H9 (cell line): ENCODE measurements at regions not wholly inside any gene's neighbourhood (a gene's known extent, or its start where the extent isn't known, plus 50 kb on each side); places are given as distances from the start of the nearest gene placed in this dataset.

Source experiments
- DNase-seq: peaks from one replicate; pipeline ENCODE4 v3.0.0-alpha.2; 2017
- H2AFZ ChIP-seq: one replicate; pipeline ENCODE4 v1.6.1; 2013; ENCODE audit warnings: mild to moderate bottlenecking, low read length, control low read depth, moderate library complexity
- H2AK5ac ChIP-seq: 2 replicates; pipeline ENCODE4 v1.6.1; 2013; ENCODE audit warnings: low read length, control low read depth, mixed read lengths; ENCODE audit not compliant: insufficient read length
- H2BK120ac ChIP-seq: one replicate; pipeline ENCODE4 v1.6.1; 2013; ENCODE audit warnings: low read depth, mild to moderate bottlenecking, low read length, control low read depth, inconsistent platforms; ENCODE audit not compliant: poor library complexity, severe bottlenecking
- H2BK12ac ChIP-seq: 2 replicates; pipeline ENCODE4 v1.6.1; 2013; ENCODE audit warnings: low read length, control low read depth, mixed read lengths, low read depth; ENCODE audit not compliant: insufficient read length
- H2BK15ac ChIP-seq: 2 replicates; pipeline ENCODE4 v1.6.1; 2013; ENCODE audit warnings: low read depth, low read length, control low read depth
- H2BK20ac ChIP-seq: one replicate; pipeline ENCODE4 v1.6.1; 2013; ENCODE audit warnings: low read depth, mild to moderate bottlenecking, low read length, control low read depth, inconsistent platforms; ENCODE audit not compliant: poor library complexity, severe bottlenecking
- H2BK5ac ChIP-seq: 2 replicates; pipeline ENCODE4 v1.6.1; 2013; ENCODE audit warnings: low read length, control low read depth, mixed read lengths; ENCODE audit not compliant: insufficient read length
- H3K14ac ChIP-seq: 2 replicates; pipeline ENCODE4 v1.6.1; 2013; ENCODE audit warnings: low read length, control low read depth; ENCODE audit not compliant: insufficient read depth
- H3K18ac ChIP-seq: 2 replicates; pipeline ENCODE4 v1.6.1; 2013; ENCODE audit warnings: low read depth, mild to moderate bottlenecking, mixed read lengths, low read length, control low read depth; ENCODE audit not compliant: insufficient read length
- H3K23ac ChIP-seq: 2 replicates; pipeline ENCODE4 v1.6.1; 2013; ENCODE audit warnings: low read length, control low read depth, mixed read lengths, low read depth; ENCODE audit not compliant: insufficient read length
- H3K23me2 ChIP-seq: 2 replicates; pipeline ENCODE4 v1.6.1; 2013; ENCODE audit warnings: low read depth, mild to moderate bottlenecking, mixed read lengths, low read length, control low read depth; ENCODE audit not compliant: insufficient read length, poor library complexity, severe bottlenecking
- H3K27ac ChIP-seq: 2 replicates; pipeline ENCODE4 v1.5.1; 2013; ENCODE audit warnings: low read length, control low read depth, mixed read lengths, low read depth; ENCODE audit not compliant: insufficient read length
- H3K27me3 ChIP-seq: 2 replicates; pipeline ENCODE4 v1.6.1; 2013; ENCODE audit warnings: low read length, control low read depth, inconsistent platforms; ENCODE audit not compliant: insufficient read depth
- H3K4ac ChIP-seq: 2 replicates; pipeline ENCODE4 v1.6.1; 2013; ENCODE audit warnings: low read depth, mild to moderate bottlenecking, control low read depth, inconsistent platforms, low read length, moderate library complexity
- H3K4me1 ChIP-seq: 2 replicates; pipeline ENCODE4 v1.6.1; 2013; ENCODE audit warnings: low read length, control low read depth, inconsistent platforms; ENCODE audit not compliant: insufficient read depth
- H3K4me2 ChIP-seq: 2 replicates; pipeline ENCODE4 v1.6.1; 2013; ENCODE audit warnings: low read length, control low read depth, mixed read lengths; ENCODE audit not compliant: insufficient read length, insufficient read depth
- H3K56ac ChIP-seq: 2 replicates; pipeline ENCODE4 v1.6.1; 2013; ENCODE audit warnings: low read depth, mild to moderate bottlenecking, mixed read lengths, low read length, control low read depth; ENCODE audit not compliant: insufficient read length
- H3K79me1 ChIP-seq: 2 replicates; pipeline ENCODE4 v1.6.1; 2013; ENCODE audit warnings: low read depth, mild to moderate bottlenecking, moderate library complexity, low read length, control low read depth, inconsistent platforms; ENCODE audit not compliant: insufficient read depth, poor library complexity, severe bottlenecking
- H3K79me2 ChIP-seq: 2 replicates; pipeline ENCODE4 v1.6.1; 2013; ENCODE audit warnings: low read length, control low read depth, inconsistent platforms; ENCODE audit not compliant: insufficient read depth
- H3K9ac ChIP-seq: 2 replicates; pipeline ENCODE4 v1.6.1; 2013; ENCODE audit warnings: low read length, control low read depth, mixed read lengths; ENCODE audit not compliant: insufficient read length; ENCODE audit errors: extremely low read depth
- H3K9me3 ChIP-seq: one replicate; pipeline ENCODE4 v1.6.1; 2013; ENCODE audit warnings: low read depth, low read length, inconsistent platforms; ENCODE audit not compliant: control insufficient read depth
- H3T11ph ChIP-seq: one replicate; pipeline ENCODE4 v1.6.1; 2013; ENCODE audit warnings: mild to moderate bottlenecking, low read length, control low read depth, inconsistent platforms
- H4K20me1 ChIP-seq: one replicate; pipeline ENCODE4 v1.6.1; 2013; ENCODE audit not compliant: control insufficient read depth, insufficient read length, insufficient read depth
- H4K5ac ChIP-seq: 2 replicates; pipeline ENCODE4 v1.6.1; 2013; ENCODE audit warnings: low read depth, mild to moderate bottlenecking, mixed read lengths, low read length, control low read depth; ENCODE audit not compliant: insufficient read length
- H4K8ac ChIP-seq: replicated peaks from 2 replicates; pipeline ENCODE4 v1.6.1; 2013; ENCODE audit warnings: low read length, control low read depth, mixed read lengths, low read depth; ENCODE audit not compliant: insufficient read length
- H4K91ac ChIP-seq: 2 replicates; pipeline ENCODE4 v1.6.1; 2013; ENCODE audit warnings: low read depth, mild to moderate bottlenecking, moderate library complexity, mixed read lengths, low read length, control low read depth; ENCODE audit not compliant: insufficient read length
- H3K27ac Mint-ChIP-seq, 3 experiments: 2 replicates in 2 of 3; 3 replicates in 1 of 3; pipeline ENCODE4 v1.8.0; 2020 to 2021; ENCODE audit warnings: mixed read lengths in 3 of 3, mild to moderate bottlenecking in 1 of 3, moderate library complexity in 1 of 3
- H3K27me3 Mint-ChIP-seq: 2 replicates; pipeline ENCODE4 v1.8.0; 2021; ENCODE audit warnings: low read depth, mild to moderate bottlenecking, moderate library complexity, mixed read lengths
- H3K36me3 Mint-ChIP-seq, 3 experiments: 2 replicates in 2 of 3; 3 replicates in 1 of 3; pipeline ENCODE4 v1.8.0; 2020 to 2021; ENCODE audit warnings: low read depth in 3 of 3, mixed read lengths in 3 of 3; ENCODE audit not compliant: insufficient read depth in 1 of 3
- H3K4me1 Mint-ChIP-seq, 2 experiments: 2 replicates each; pipeline ENCODE4 v1.8.0; 2020; ENCODE audit warnings: mixed read lengths in 2 of 2
- H3K4me3 Mint-ChIP-seq, 2 experiments: 2 replicates in 1 of 2; 3 replicates in 1 of 2; pipeline ENCODE4 v1.8.0; 2020 to 2021; ENCODE audit warnings: mild to moderate bottlenecking in 2 of 2, mixed read lengths in 2 of 2, moderate library complexity in 1 of 2
- H3K9me3 Mint-ChIP-seq, 2 experiments: 2 replicates in 1 of 2; 3 replicates in 1 of 2; pipeline ENCODE4 v1.8.0; 2020; ENCODE audit warnings: mild to moderate bottlenecking in 2 of 2, mixed read lengths in 2 of 2, moderate library complexity in 1 of 2
- WGBS: extraction: QIAGEN DNeasy Blood & Tissue Kit; methylation state at CpG from one replicate; pipeline ENCODE4 v1.1.7; 2013; ENCODE audit warnings: missing lambda C conversion rate, low lambda C conversion rate, mixed read lengths; ENCODE audit not compliant: insufficient read length; ENCODE audit errors: extremely low coverage; 5-methylcytosine and 5-hydroxymethylcytosine counted together
- TF ChIP-seq, protein P1 (sequence below): fragments of 200-600 bp; sonication (generic); conservative IDR thresholded peaks from 3 replicates; pipeline ENCODE4 v1.8.0; 2021; ENCODE audit warnings: antibody characterized with exemption, mild to moderate bottlenecking

DNA sequence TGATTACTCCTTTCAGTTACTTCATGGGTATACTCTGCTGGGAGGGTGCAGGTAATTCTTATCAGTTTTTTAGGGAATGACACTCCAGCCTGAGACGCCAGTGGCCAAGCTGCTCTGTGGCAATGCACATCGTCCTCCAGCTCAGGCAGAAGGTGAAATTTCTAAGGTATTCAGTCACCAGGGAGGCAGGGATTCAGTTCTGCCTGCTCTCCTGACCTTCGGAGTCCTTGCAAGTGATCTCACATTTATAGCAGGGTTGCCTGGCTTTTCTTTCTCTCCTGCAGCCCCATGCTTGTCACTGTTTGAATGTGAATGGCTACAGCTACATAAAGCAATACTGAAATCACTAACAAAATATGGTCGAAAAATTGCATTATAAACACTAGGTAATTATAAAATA is 1447.5 kb downstream of the EFNB2 start:
- H3K9me3 ChIP-seq = no peaks in the 10 kb centered on the region
- H3K4me2 ChIP-seq = no peak overlapping the region
- no peaks in the 10 kb centered on the region for H3K79me1 ChIP-seq
- H3K36me3 Mint-ChIP-seq = no peaks in the 10 kb centered on the region
- H2BK20ac ChIP-seq = no peak overlapping the region
- no peaks in the 10 kb centered on the region for H3K9me3 Mint-ChIP-seq
- H3T11ph ChIP-seq = no peak overlapping the region
- no peak overlapping the region for H2AFZ ChIP-seq
- DNase-seq = no peak
- TF ChIP-seq, protein P1, sequence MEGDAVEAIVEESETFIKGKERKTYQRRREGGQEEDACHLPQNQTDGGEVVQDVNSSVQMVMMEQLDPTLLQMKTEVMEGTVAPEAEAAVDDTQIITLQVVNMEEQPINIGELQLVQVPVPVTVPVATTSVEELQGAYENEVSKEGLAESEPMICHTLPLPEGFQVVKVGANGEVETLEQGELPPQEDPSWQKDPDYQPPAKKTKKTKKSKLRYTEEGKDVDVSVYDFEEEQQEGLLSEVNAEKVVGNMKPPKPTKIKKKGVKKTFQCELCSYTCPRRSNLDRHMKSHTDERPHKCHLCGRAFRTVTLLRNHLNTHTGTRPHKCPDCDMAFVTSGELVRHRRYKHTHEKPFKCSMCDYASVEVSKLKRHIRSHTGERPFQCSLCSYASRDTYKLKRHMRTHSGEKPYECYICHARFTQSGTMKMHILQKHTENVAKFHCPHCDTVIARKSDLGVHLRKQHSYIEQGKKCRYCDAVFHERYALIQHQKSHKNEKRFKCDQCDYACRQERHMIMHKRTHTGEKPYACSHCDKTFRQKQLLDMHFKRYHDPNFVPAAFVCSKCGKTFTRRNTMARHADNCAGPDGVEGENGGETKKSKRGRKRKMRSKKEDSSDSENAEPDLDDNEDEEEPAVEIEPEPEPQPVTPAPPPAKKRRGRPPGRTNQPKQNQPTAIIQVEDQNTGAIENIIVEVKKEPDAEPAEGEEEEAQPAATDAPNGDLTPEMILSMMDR = no peak
- H3K56ac ChIP-seq = no peak overlapping the region
- H2BK5ac ChIP-seq = no peak overlapping the region
- H3K9ac ChIP-seq = no peak overlapping the region
- no peak overlapping the region for H2AK5ac ChIP-seq
- H2BK120ac ChIP-seq = no peak overlapping the region
- no peak overlapping the region for H3K27ac ChIP-seq
- H4K91ac ChIP-seq = no peak overlapping the region
- H3K14ac ChIP-seq = no peak overlapping the region
- no peak overlapping the region for H3K4me3 Mint-ChIP-seq
- peaks cover 5 to 11% of the 10 kb centered on the region in 2 experiments for H3K4me1 Mint-ChIP-seq
- no peaks in the 10 kb centered on the region for H3K23me2 ChIP-seq
- no CpG with 5 or more reads among the region's 4 CpGs for WGBS
- H2BK12ac ChIP-seq = no peak overlapping the region
- no peak overlapping the region for H4K8ac ChIP-seq
- H2BK15ac ChIP-seq = no peak overlapping the region
- H4K5ac ChIP-seq = no peak overlapping the region
- H3K4me1 ChIP-seq = peaks cover 2% of the 10 kb centered on the region; the same call in 1 of the 2 replicates
- H3K27me3 Mint-ChIP-seq = no peaks in the 10 kb centered on the region
- no peak overlapping the region for H3K23ac ChIP-seq
- no peak overlapping the region for H3K4ac ChIP-seq
- no peaks in the 10 kb centered on the region for H4K20me1 ChIP-seq
- H3K27ac Mint-ChIP-seq = no peak overlapping the region
- H3K79me2 ChIP-seq = no peaks in the 10 kb centered on the region
- no peaks in the 10 kb centered on the region for H3K27me3 ChIP-seq
- no peak overlapping the region for H3K18ac ChIP-seq
